K562 (cell line): ENCODE measurements at regions not wholly inside any gene's neighbourhood (a gene's known extent, or its start where the extent isn't known, plus 50 kb on each side); places are given as distances from the start of the nearest gene placed in this dataset.

ENCODE experiments used
- CHD1 ChIP-seq: fragments of 200-600 bp; sonication (generic); IDR thresholded peaks from one replicate; pipeline ENCODE4 v1.6.1; 2012; ENCODE audit warnings: mild to moderate bottlenecking, moderate library complexity, low read length, inconsistent platforms
- CREB1 ChIP-seq, 2 experiments: sonication (generic) in 1 of 2; formaldehyde crosslinking in 1 of 2; IDR thresholded peaks; 2 replicates each; pipeline versions ENCODE4 v1.6.1 to v1.8.0; 2012 to 2022; ENCODE audit warnings: inconsistent platforms in 1 of 2, mild to moderate bottlenecking in 1 of 2, missing genetic modification reagents in 1 of 2, moderate library complexity in 1 of 2
- EP300 ChIP-seq: IDR thresholded peaks from 2 replicates; pipeline ENCODE4 v1.6.1; 2012; ENCODE audit warnings: low read length, improper control_type of control experiment
- ETV5 ChIP-seq: sonication (generic); formaldehyde crosslinking; IDR thresholded peaks from 2 replicates; pipeline ENCODE4 v1.4.0; 2020; ENCODE audit warnings: low read depth, mild to moderate bottlenecking, missing genetic modification reagents
- GTF2F1 ChIP-seq: IDR thresholded peaks from 2 replicates; pipeline ENCODE4 v1.6.1; 2011; ENCODE audit warnings: low read depth, low read length, improper control_type of control experiment
- IRF1 ChIP-seq: sonication (generic); formaldehyde crosslinking; IDR thresholded peaks from 2 replicates; pipeline ENCODE4 v1.8.0; 2022; ENCODE audit warnings: missing genetic modification reagents, mild to moderate bottlenecking, borderline replicate concordance
- KLF10 ChIP-seq: fragments of 250-450 bp; sonication (Bioruptor Pico); IDR thresholded peaks from 2 replicates; pipeline ENCODE4 v1.6.1; 2021; ENCODE audit warnings: matching md5 sums
- MCM3 ChIP-seq: fragments of 450-650 bp; IDR thresholded peaks from 2 replicates; pipeline ENCODE4 v1.6.1; 2016
- MTA3 ChIP-seq: fragments of 450-650 bp; formaldehyde crosslinking; IDR thresholded peaks from 2 replicates; pipeline ENCODE4 v1.6.1; 2017; ENCODE audit warnings: mild to moderate bottlenecking, borderline replicate concordance
- MYBL2 ChIP-seq, 2 experiments: fragments of 450-650 bp in 1 of 2; sonication (generic) in 1 of 2; formaldehyde crosslinking in 1 of 2; IDR thresholded peaks; 2 replicates each; pipeline versions ENCODE4 v1.6.1 to v1.8.1; 2017 to 2022; ENCODE audit warnings: borderline replicate concordance in 1 of 2, inconsistent platforms in 1 of 2, low read depth in 1 of 2, mild to moderate bottlenecking in 1 of 2, missing genetic modification reagents in 1 of 2, moderate library complexity in 1 of 2
- RFX1 ChIP-seq: fragments of 450-650 bp; IDR thresholded peaks from 2 replicates; pipeline ENCODE4 v1.6.1; 2016; ENCODE audit warnings: mild to moderate bottlenecking, moderate library complexity
- TAF7 ChIP-seq: fragments of 450-650 bp; IDR thresholded peaks from 2 replicates; pipeline ENCODE4 v1.6.1; 2016; ENCODE audit warnings: missing genetic modification characterization, missing compliant biosample characterization
- THAP12 ChIP-seq: fragments of 250-450 bp; sonication (Bioruptor Pico); IDR thresholded peaks from 2 replicates; pipeline ENCODE4 v1.9.0; 2021; ENCODE audit warnings: mild to moderate bottlenecking, inconsistent platforms
- VEZF1 ChIP-seq: fragments of 200-800 bp; sonication (Bioruptor generic); IDR thresholded peaks from 2 replicates; pipeline ENCODE4 v1.6.1; 2017; ENCODE audit warnings: missing genetic modification characterization, missing compliant biosample characterization
- XRCC5 ChIP-seq: fragments of 200-400 bp; formaldehyde crosslinking; IDR thresholded peaks from 2 replicates; pipeline ENCODE4 v1.6.1; 2017; ENCODE audit warnings: low read depth, mild to moderate bottlenecking, low read length
- ZNF124 ChIP-seq: sonication (generic); formaldehyde crosslinking; IDR thresholded peaks from 2 replicates; pipeline ENCODE4 v1.8.1; 2022; ENCODE audit warnings: missing genetic modification reagents
- ZNF274 ChIP-seq: IDR thresholded peaks from 2 replicates; pipeline ENCODE4 v1.6.1; 2011; ENCODE audit warnings: low read depth, mild to moderate bottlenecking, low read length, moderate library complexity, borderline replicate concordance
- TF ChIP-seq, protein P1 (sequence below): fragments of 450-650 bp; IDR thresholded peaks from 2 replicates; pipeline ENCODE4 v1.6.1; 2016; ENCODE audit warnings: antibody characterized with exemption
- TF ChIP-seq, protein P2 (sequence below): fragments of 450-650 bp; IDR thresholded peaks from 2 replicates; pipeline ENCODE4 v1.6.1; 2016; ENCODE audit warnings: mild to moderate bottlenecking

DNA sequence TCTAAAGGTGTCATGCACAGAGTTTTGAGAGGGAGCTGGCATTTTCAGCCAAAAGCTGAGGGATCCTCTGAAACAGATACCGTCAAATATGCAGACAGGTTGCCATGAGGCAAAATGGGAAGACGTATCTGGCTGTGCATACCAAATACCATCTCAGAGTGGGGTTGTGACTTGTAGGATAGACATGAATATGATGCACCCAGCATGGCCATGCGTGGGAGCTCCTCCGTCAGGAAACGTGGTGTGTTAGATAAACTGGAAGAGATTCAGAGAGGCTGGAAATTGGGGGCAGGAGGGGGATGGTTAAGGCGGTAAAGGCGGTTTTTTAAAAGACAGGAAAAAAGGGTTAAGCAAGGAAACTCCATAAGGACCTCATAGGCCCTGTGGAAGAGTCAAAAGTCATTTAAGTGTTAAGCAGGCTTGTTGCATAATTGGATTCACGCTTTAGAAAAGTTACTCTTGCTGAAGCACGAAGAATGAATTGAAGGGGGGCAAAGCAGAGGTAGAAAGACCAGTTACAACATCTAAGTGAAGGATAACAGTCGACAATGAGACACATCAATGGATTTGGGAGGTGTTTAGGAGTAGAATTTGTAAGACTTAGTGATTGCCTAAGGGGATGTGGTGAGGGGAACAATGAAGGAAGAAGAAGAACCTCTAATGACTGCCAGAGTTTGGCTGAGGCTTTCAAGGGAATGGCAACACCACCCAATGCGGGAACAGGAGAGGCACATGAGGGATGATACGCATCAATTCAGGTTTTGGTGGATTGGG, 139.6 kb upstream of the CTAGE1 start (continued):
- no peak for TF ChIP-seq IRF1
- no peak for TF ChIP-seq GTF2F1
- no peak for TF ChIP-seq ETV5 (CRISPR knock-in tag)
- no peak for TF ChIP-seq ZNF274
- TF ChIP-seq VEZF1 (CRISPR knock-in tag) = peak; percentile 70
- TF ChIP-seq, protein P1, sequence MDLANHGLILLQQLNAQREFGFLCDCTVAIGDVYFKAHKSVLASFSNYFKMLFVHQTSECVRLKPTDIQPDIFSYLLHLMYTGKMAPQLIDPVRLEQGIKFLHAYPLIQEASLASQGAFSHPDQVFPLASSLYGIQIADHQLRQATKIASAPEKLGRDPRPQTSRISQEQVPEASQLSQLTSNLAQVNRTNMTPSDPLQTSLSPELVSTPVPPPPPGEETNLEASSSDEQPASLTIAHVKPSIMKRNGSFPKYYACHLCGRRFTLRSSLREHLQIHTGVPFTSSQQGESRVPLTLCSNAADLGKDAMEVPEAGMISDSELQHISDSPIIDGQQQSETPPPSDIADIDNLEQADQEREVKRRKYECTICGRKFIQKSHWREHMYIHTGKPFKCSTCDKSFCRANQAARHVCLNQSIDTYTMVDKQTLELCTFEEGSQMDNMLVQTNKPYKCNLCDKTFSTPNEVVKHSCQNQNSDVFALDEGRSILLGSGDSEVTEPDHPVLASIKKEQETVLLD = peak; percentile 50; the same call in 1 of the 2 replicates
- TF ChIP-seq KLF10 (CRISPR knock-in tag) = no peak
- 0 out of 2 replicates have a peak, but pooled peaks have one; percentile 20 for TF ChIP-seq MTA3
- TF ChIP-seq, protein P2, sequence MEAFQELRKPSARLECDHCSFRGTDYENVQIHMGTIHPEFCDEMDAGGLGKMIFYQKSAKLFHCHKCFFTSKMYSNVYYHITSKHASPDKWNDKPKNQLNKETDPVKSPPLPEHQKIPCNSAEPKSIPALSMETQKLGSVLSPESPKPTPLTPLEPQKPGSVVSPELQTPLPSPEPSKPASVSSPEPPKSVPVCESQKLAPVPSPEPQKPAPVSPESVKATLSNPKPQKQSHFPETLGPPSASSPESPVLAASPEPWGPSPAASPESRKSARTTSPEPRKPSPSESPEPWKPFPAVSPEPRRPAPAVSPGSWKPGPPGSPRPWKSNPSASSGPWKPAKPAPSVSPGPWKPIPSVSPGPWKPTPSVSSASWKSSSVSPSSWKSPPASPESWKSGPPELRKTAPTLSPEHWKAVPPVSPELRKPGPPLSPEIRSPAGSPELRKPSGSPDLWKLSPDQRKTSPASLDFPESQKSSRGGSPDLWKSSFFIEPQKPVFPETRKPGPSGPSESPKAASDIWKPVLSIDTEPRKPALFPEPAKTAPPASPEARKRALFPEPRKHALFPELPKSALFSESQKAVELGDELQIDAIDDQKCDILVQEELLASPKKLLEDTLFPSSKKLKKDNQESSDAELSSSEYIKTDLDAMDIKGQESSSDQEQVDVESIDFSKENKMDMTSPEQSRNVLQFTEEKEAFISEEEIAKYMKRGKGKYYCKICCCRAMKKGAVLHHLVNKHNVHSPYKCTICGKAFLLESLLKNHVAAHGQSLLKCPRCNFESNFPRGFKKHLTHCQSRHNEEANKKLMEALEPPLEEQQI = no peak
- TF ChIP-seq TAF7 (tag) = no peak
- no peak for TF ChIP-seq XRCC5
- TF ChIP-seq MYBL2 (IDR thresholded peaks at IDR 0.05; ENCODE audit: low read depth) = no peak
- TF ChIP-seq MYBL2 (CRISPR knock-in tag; IDR thresholded peaks at IDR 0.05; ENCODE audit: borderline replicate concordance) = no peak
- no peak for TF ChIP-seq RFX1
- no peak for TF ChIP-seq ZNF124 (CRISPR knock-in tag)
- TF ChIP-seq CHD1 = no peak
- TF ChIP-seq EP300 = peak; percentile 85; the same call in 1 of the 2 replicates
- no peak for TF ChIP-seq THAP12 (CRISPR knock-in tag)
- TF ChIP-seq MCM3 = no peak
- TF ChIP-seq CREB1 (IDR thresholded peaks at IDR 0.05) = peak; percentile 63; the same call in 1 of the 2 replicates
- no peak for TF ChIP-seq CREB1 (CRISPR knock-in tag; IDR thresholded peaks at IDR 0.05)
